IMR-90 (cell line): ENCODE measurements at regions not wholly inside any gene's neighbourhood (a gene's known extent, or its start where the extent isn't known, plus 50 kb on each side); places are given as distances from the start of the nearest gene placed in this dataset.

Experiments
- ATAC-seq: fragments of 200-7000 bp; cut with Tn5 transposase; 2 replicates; pipeline ENCODE4 v1.9.1; 2020; ENCODE audit warnings: low read depth, mild to moderate bottlenecking, moderate library complexity
- BruUV-seq: library from RNA; stranded (reverse); fragments of 400-500 nt; replicated peaks from 2 replicates; lab custom pipeline; 2021; lab: Mats Ljungman, UMichigan
- CTCF ChIA-PET: fragments of 300-600 bp; formaldehyde crosslinking; extraction: SDS; loops from one replicate; lab custom pipeline; 2021; ENCODE audit warnings: antibody characterized with exemption; lab: Yijun Ruan, JAX
- POLR2A ChIA-PET: fragments of 300-600 bp; sonication (Branson Sonifier 250); formaldehyde crosslinking; loops from one replicate; lab custom pipeline; 2022; ENCODE audit warnings: antibody characterized with exemption; ENCODE audit not compliant: unreplicated experiment; lab: Charles Lee
- DNase-seq: peaks from one replicate; pipeline ENCODE4 v3.0.0; 2013
- H2AFZ ChIP-seq: replicated peaks from 2 replicates; pipeline ENCODE3; 2013; ENCODE audit warnings: low read length, mild to moderate bottlenecking; ENCODE audit not compliant: poor library complexity
- H2AK5ac ChIP-seq: 2 replicates; pipeline ENCODE4 v1.6.1; 2013; ENCODE audit warnings: low read depth, low read length, inconsistent platforms
- H2AK9ac ChIP-seq: replicated peaks from 2 replicates; pipeline ENCODE3; 2013; ENCODE audit warnings: mild to moderate bottlenecking, low read depth, low read length, moderate library complexity; ENCODE audit not compliant: poor library complexity
- H2BK120ac ChIP-seq: 2 replicates; pipeline ENCODE4 v1.6.1; 2013; ENCODE audit warnings: low read depth, low read length, inconsistent platforms
- H2BK15ac ChIP-seq: 3 replicates; pipeline ENCODE4 v1.6.1; 2013; ENCODE audit warnings: low read depth, low read length, inconsistent platforms
- H2BK20ac ChIP-seq: 2 replicates; pipeline ENCODE4 v1.6.1; 2013; ENCODE audit warnings: low read depth, mild to moderate bottlenecking, inconsistent platforms, low read length, moderate library complexity
- H2BK5ac ChIP-seq: 2 replicates; pipeline ENCODE4 v1.6.1; 2013; ENCODE audit warnings: mild to moderate bottlenecking, low read depth, low read length, inconsistent platforms; ENCODE audit not compliant: poor library complexity, severe bottlenecking
- H3K14ac ChIP-seq: replicated peaks from 2 replicates; pipeline ENCODE4 v1.6.1; 2013; ENCODE audit warnings: low read depth, low read length, inconsistent platforms
- H3K18ac ChIP-seq: 2 replicates; pipeline ENCODE4 v1.6.1; 2013; ENCODE audit warnings: low read depth, low read length, control low read depth
- H3K23ac ChIP-seq: 2 replicates; pipeline ENCODE4 v1.6.1; 2013; ENCODE audit warnings: low read depth, low read length, inconsistent platforms
- H3K27ac ChIP-seq: 2 replicates; pipeline ENCODE4 v1.5.1; 2013; ENCODE audit warnings: mild to moderate bottlenecking, control low read depth, low read length; ENCODE audit not compliant: insufficient read depth
- H3K27me3 ChIP-seq: 2 replicates; pipeline ENCODE4 v1.6.1; 2013; ENCODE audit warnings: low read length; ENCODE audit not compliant: control insufficient read depth, insufficient read depth
- H3K36me3 ChIP-seq: 2 replicates; pipeline ENCODE4 v1.6.1; 2013; ENCODE audit warnings: low read length, mixed read lengths; ENCODE audit not compliant: control insufficient read depth, insufficient read depth
- H3K4ac ChIP-seq: 2 replicates; pipeline ENCODE4 v1.6.1; 2013; ENCODE audit warnings: low read depth, low read length, inconsistent platforms
- H3K4me1 ChIP-seq: 2 replicates; pipeline ENCODE4 v1.6.1; 2013; ENCODE audit warnings: low read length, mixed read lengths; ENCODE audit not compliant: control insufficient read depth, insufficient read depth
- H3K4me2 ChIP-seq: 2 replicates; pipeline ENCODE4 v1.6.1; 2013; ENCODE audit warnings: low read depth, mild to moderate bottlenecking, control low read depth, low read length, moderate library complexity
- H3K4me3 ChIP-seq: 2 replicates; pipeline ENCODE4 v1.5.1; 2013; ENCODE audit warnings: low read depth, mild to moderate bottlenecking, control low read depth, low read length, moderate library complexity; ENCODE audit not compliant: insufficient read depth
- H3K56ac ChIP-seq: 2 replicates; pipeline ENCODE4 v1.6.1; 2013; ENCODE audit warnings: low read length, inconsistent platforms; ENCODE audit not compliant: insufficient read depth; ENCODE audit errors: extremely low read depth
- H3K79me1 ChIP-seq, 2 experiments: 2 replicates each; pipeline ENCODE4 v1.6.1; 2013; ENCODE audit warnings: low read length in 2 of 2, inconsistent platforms in 1 of 2, low read depth in 1 of 2
- H3K9ac ChIP-seq: 2 replicates; pipeline ENCODE4 v1.6.1; 2013; ENCODE audit warnings: low read depth, low read length, control low read depth
- H3K9me1 ChIP-seq: 2 replicates; pipeline ENCODE4 v1.6.1; 2013; ENCODE audit warnings: low read length, inconsistent platforms; ENCODE audit not compliant: insufficient read depth
- H3K9me3 ChIP-seq: 2 replicates; pipeline ENCODE4 v1.6.1; 2013; ENCODE audit warnings: low read length; ENCODE audit not compliant: control insufficient read depth, insufficient read depth
- H4K20me1 ChIP-seq: 2 replicates; pipeline ENCODE4 v1.6.1; 2013; ENCODE audit warnings: low read length, inconsistent platforms; ENCODE audit not compliant: insufficient read depth
- H4K5ac ChIP-seq: 2 replicates; pipeline ENCODE4 v1.6.1; 2013; ENCODE audit warnings: mild to moderate bottlenecking, low read depth, low read length, control low read depth
- H4K8ac ChIP-seq, 2 experiments: 2 replicates each; pipeline ENCODE4 v1.6.1; 2013; ENCODE audit warnings: low read depth in 2 of 2, low read length in 2 of 2, control low read depth in 1 of 2, inconsistent platforms in 1 of 2
- H4K91ac ChIP-seq: 2 replicates; pipeline ENCODE4 v1.6.1; 2013; ENCODE audit warnings: low read depth, low read length, inconsistent platforms; ENCODE audit not compliant: insufficient read depth
- CEBPB ChIP-seq: IDR thresholded peaks from 2 replicates; pipeline ENCODE4 v1.6.1; 2012; ENCODE audit warnings: low read depth, low read length, improper control_type of control experiment
- ELK1 ChIP-seq: fragments of 150-350 bp; IDR thresholded peaks from 2 replicates; pipeline ENCODE4 v1.6.1; 2016; ENCODE audit warnings: low read depth, mild to moderate bottlenecking, low read length, moderate library complexity, borderline replicate concordance
- MAZ ChIP-seq: IDR thresholded peaks from 2 replicates; pipeline ENCODE4 v1.6.1; 2012; ENCODE audit warnings: low read depth, mild to moderate bottlenecking, low read length, improper control_type of control experiment, moderate library complexity, borderline replicate concordance
- RAD21 ChIP-seq: IDR thresholded peaks from 2 replicates; pipeline ENCODE4 v1.6.1; 2012; ENCODE audit warnings: low read length, improper control_type of control experiment
- RCOR1 ChIP-seq: IDR thresholded peaks from 2 replicates; pipeline ENCODE4 v1.6.1; 2012; ENCODE audit warnings: mild to moderate bottlenecking, low read length, improper control_type of control experiment; ENCODE audit not compliant: insufficient replicate concordance
- RFX5 ChIP-seq: IDR thresholded peaks from 2 replicates; pipeline ENCODE4 v1.8.0; 2012; ENCODE audit warnings: low read depth, mild to moderate bottlenecking, low read length, moderate library complexity
- WGBS, 2 experiments: methylation state at CpG; one replicate each; pipeline versions ENCODE4 v1.1.5 to v1.1.7; 2013; ENCODE audit warnings: missing lambda C conversion rate in 2 of 2; ENCODE audit not compliant: insufficient read length in 1 of 2; ENCODE audit errors: extremely low coverage in 2 of 2; 5-methylcytosine and 5-hydroxymethylcytosine counted together
- dilution Hi-C: fragments of 300-500 bp; cut with HindIII; formaldehyde crosslinking; loops from one replicate; pipeline ENCODE4 v1.14.3; 2018; ENCODE audit warnings: low sequenced_read_pairs; ENCODE audit not compliant: unreplicated experiment
- in situ Hi-C: fragments of 300-500 bp; cut with MboI; formaldehyde crosslinking; loops from 3 replicates; pipeline ENCODE4 v1.14.3; 2019; ENCODE audit warnings: low sequenced_read_pairs, inconsistent platforms, mixed read lengths
- intact Hi-C: fragments of 100-400 bp; cut with micrococcal nuclease; formaldehyde crosslinking; loops from 2 replicates; pipeline ENCODE4 v1.10.0; 2022

GRCh38 chr2:236499691-236500578, 69.7 kb upstream of the ACKR3 start (continued):
- no peak for TF ChIP-seq RAD21

DNA sequence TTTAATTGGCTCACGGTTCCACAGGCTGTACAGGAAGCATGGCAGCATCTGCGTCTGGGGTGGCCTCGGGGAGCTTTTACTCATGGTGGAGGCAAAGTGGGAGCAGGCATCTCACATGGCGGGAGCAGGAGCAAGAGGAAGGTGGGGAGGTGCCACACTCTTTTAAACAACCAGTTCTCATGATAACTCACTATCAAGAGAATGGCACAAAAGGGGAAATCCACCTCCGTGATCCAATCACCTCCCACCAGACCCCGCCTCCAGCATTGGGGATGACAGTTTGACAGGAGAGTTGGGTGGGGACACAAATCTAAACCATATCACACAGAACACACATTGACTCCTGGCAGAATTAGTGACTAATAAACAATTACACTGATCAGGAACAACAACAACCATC, 68.6 kb upstream of the ACKR3 start:
- H3K18ac ChIP-seq = no peak overlapping the region
- TF ChIP-seq CEBPB = no peak
- TF ChIP-seq ELK1 = no peak
- no peak for TF ChIP-seq RCOR1
- TF ChIP-seq RFX5 = no peak
- TF ChIP-seq MAZ = no peak
- CTCF ChIA-PET = no interaction called here

More for the DNA sequence above, 68.6 kb upstream of the ACKR3 start:
- Histone ChIP-seq H3K79me1 (no peaks in the 10 kb centered on the region), H2BK20ac (no peak overlapping the region), H2BK120ac (no peak overlapping the region), H3K4me3 (no peak overlapping the region), H2AFZ (no peak overlapping the region), H2BK15ac (no peak overlapping the region), H2AK5ac (no peak overlapping the region), H3K4ac (no peak overlapping the region), H4K5ac (no peak overlapping the region), H3K9me3 (peaks cover 2% of the 10 kb centered on the region; the same call in 1 of the 2 replicates), H3K36me3 (no peaks in the 10 kb centered on the region), H3K4me2 (no peak overlapping the region), H3K4me1 (no peaks in the 10 kb centered on the region), H3K9me1 (no peaks in the 10 kb centered on the region), H2AK9ac (no peak overlapping the region), H3K23ac (no peak overlapping the region), H4K20me1 (no peaks in the 10 kb centered on the region), H4K8ac (no peak overlapping the region), H3K14ac (no peak overlapping the region), H3K27me3 (no peaks in the 10 kb centered on the region; the same call in 1 of the 2 replicates), H3K9ac (no peak overlapping the region), H2BK5ac (no peak overlapping the region), H3K56ac (no peak overlapping the region), H3K27ac (no peak overlapping the region), H4K91ac (no peak overlapping the region)
- in situ Hi-C loops (loop anchor here (25.0 kb wide), 1 partner anchor 1061 kb away; the partner anchor contains the start of gene PRLH), dilution Hi-C loops (no loop called here), intact Hi-C loops (no loop called here)
- BruUV-seq = no TSS peak
- ATAC-seq = no peak
- DNase-seq = no peak
- no CpG with 5 or more reads among the region's 6 CpGs for WGBS, 2 experiments
- POLR2A ChIA-PET = no interaction called here
